Retinal pigment epithelial cell (primary cell): ENCODE measurements at regions not wholly inside any gene's neighbourhood (a gene's known extent, or its start where the extent isn't known, plus 50 kb on each side); places are given as distances from the start of the nearest gene placed in this dataset.

Experiments
- DNase-seq: peaks from one replicate; pipeline ENCODE4 v3.0.0-alpha.2; 2010; ENCODE audit warnings: low read depth
- H3K4me3 ChIP-seq: 2 replicates; pipeline ENCODE4 v1.5.1; 2011; ENCODE audit warnings: mild to moderate bottlenecking, low read length, control low read depth, moderate library complexity
- TF ChIP-seq, protein P1 (sequence below): conservative IDR thresholded peaks from 2 replicates; pipeline ENCODE4 v1.5.1; 2011; ENCODE audit warnings: low read depth, low read length, control low read depth, inconsistent platforms

DNA sequence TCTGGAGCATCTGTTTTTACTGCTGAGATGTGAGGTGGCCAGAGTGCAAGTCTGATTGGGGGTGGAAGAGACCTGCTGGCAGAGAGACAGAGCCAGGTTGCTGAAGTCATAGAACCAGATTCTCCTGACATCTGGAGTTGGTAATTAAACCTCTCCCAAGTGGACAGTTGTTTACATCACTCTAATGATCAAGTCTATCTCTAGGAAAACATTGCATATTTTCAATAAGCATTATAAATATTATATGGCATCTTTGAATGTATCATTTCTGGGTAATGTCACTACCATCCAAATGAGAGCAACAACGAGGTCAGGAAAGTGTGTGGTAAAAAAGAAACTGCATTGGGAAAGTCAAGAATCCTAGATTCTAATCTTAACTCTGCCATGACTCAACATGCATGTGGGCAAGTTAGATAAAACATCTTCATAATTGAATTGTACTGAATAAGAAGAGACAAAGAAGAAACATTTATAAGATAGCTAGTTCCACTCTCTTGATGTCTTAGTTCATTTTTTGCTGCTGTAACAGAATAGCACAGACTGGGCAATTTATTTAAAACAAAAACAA lies 351.2 kb upstream of the API5 start:
- no peak overlapping the region for H3K4me3 ChIP-seq
- TF ChIP-seq, protein P1, sequence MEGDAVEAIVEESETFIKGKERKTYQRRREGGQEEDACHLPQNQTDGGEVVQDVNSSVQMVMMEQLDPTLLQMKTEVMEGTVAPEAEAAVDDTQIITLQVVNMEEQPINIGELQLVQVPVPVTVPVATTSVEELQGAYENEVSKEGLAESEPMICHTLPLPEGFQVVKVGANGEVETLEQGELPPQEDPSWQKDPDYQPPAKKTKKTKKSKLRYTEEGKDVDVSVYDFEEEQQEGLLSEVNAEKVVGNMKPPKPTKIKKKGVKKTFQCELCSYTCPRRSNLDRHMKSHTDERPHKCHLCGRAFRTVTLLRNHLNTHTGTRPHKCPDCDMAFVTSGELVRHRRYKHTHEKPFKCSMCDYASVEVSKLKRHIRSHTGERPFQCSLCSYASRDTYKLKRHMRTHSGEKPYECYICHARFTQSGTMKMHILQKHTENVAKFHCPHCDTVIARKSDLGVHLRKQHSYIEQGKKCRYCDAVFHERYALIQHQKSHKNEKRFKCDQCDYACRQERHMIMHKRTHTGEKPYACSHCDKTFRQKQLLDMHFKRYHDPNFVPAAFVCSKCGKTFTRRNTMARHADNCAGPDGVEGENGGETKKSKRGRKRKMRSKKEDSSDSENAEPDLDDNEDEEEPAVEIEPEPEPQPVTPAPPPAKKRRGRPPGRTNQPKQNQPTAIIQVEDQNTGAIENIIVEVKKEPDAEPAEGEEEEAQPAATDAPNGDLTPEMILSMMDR: no peak
- no peak for DNase-seq

DNA sequence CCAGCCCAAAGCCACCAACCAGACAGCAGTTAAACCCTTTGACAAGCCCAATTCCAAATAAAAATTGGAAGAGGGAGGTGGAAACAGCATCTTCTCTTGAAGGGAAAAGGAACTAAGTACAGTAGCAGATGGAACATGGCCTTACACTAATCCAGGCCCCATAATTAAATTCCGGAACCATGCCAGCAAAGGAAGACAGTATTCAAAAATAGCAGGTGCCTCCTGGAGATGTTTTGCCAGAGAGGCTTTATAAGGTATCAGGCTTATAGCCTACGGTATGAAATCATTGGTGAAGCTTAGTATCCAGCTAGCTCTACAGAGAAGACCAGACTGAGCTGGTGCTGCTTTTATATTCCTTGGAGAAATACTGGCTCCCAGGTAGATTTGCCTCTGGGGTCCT lies 344.1 kb upstream of the API5 start:
- no peak overlapping the region for H3K4me3 ChIP-seq
- TF ChIP-seq, protein P1: no peak
- DNase-seq: no peak

DNA sequence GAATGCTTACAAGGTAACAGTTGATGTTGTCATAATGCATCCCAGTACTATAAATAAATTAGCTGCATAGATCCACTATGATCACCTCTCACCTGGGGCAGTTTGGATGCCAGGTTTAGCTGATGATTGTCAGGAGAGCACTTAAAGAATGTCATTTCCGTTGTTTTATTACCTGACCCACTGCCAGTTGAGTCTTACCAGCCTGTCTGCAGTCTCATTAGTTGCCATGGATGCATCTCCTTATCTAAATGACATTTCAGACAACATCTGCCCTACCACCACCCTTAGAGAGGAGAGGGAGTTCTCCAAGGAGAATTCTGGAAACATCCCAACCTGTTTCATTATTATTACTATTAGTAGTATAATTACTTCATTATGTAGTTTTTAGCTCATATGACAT lies 339.1 kb upstream of the API5 start:
- DNase-seq: no peak
- TF ChIP-seq, protein P1: no peak
- no peak overlapping the region for H3K4me3 ChIP-seq

DNA sequence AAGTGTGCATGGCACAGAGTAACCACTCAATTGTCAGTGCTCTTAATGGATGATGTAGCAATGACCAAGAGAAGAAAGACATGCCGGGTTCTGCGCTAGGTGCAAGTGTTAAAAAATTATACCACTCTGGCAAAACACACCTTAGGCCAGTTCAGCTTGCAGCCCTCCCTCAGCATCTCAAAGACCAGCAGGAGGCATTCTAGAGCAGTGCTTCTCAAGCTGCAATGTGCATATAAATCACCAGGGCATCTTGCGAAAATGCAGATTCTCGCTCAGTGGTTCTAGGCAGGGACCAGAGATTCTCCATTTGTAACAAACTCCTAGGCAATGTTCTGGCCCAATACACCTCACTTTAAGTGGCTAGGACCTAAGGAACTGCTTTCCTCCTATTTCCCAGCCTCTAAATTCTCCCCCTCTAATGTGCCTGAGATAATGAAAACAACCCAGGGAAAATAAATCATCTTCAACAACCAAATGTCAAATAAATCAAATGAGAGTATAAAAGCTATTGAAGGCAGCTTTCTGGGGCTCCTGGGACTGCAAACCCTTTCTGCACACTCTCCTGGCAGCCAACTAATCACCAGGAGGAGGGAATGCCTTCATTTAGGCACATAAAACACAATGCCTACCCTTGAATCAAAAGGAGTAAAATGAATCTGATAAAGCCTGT lies 337.2 kb upstream of the API5 start:
- no peak overlapping the region for H3K4me3 ChIP-seq
- TF ChIP-seq, protein P1: no peak
- DNase-seq: no peak

DNA sequence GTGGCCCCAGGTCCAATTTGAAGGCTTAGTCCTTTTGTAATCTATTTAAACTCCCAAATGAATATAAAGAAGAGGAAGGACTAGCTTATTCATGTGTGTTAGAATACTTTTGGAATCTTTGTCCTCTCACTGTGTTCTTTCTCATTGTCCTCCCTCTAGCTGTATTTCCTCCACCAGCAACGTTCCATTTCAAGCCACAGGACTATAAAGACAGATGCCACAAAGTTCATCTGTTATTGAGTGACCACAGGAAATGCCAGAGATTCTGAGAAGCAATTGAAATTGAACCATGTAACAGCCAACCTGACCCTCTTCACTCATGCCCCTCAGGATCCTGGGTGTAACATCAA lies 336.6 kb upstream of the API5 start:
- TF ChIP-seq, protein P1: no peak
- DNase-seq: no peak
- H3K4me3 ChIP-seq: no peak overlapping the region

DNA sequence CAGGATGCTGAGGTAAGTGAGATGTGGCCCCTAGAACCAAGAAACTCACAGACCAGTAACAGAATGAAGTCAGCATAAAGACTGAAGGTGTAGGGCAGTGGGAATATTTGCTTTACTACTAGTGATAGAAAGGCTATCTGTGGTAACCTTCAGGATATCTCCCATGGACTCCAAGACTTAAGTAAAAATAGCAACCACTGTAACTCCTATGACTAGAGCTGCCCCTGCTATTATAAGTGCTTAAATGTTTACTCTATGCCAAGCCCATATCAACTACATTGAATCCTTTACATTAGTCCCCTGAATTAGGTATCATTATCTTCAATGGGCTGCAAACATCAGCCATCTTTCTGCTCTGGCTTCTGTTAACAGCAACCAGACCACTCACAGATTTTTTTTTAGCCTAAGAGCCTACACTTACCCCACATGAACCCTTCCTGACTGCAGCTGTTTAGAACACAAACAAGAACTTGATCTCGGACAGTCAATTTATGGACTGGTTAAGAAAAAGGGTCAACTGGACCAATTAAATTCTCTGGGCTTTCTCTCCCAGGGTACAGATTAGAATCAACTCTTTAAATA lies 335.1 kb upstream of the API5 start:
- no peak overlapping the region for H3K4me3 ChIP-seq
- TF ChIP-seq, protein P1: no peak
- DNase-seq: no peak

DNA sequence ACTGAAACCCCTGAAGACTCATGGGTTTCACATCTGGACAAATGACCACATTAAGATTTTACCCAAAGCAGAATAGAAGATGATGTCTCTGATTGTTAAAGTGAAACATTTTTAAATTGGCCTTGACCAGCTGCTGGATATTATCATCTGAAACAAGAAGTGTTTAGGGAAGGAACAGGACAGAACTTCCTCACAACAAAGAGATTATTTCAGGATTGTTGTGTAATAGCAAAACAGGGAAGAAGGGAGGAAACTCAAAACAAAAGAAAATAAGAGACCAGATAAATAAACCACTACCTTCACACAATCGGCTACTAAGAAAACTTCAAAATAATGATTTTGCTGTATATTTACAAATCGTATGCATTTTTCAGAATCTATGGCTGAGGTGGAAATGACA lies 319.2 kb upstream of the API5 start:
- TF ChIP-seq, protein P1: no peak
- DNase-seq: no peak
- no peak overlapping the region for H3K4me3 ChIP-seq
